CD4-positive, alpha-beta T cell treated with Interleukin-12 subunit alpha and Interleukin-12 subunit beta, for 1 hour (primary cell): ENCODE measurements at regions not wholly inside any gene's neighbourhood (a gene's known extent, or its start where the extent isn't known, plus 50 kb on each side); places are given as distances from the start of the nearest gene placed in this dataset.

Source experiments
- DNase-seq: peaks from one replicate; pipeline ENCODE4 v3.0.0-alpha.2; 2020

- no peak for DNase-seq
These were observed 91.3 kb upstream of the FAM171A1 start for GRCh38 chr10:15462253-15462897.

- no peak for DNase-seq
These were observed 90.4 kb upstream of the FAM171A1 start for GRCh38 chr10:15461353-15462108.

GRCh38 chr10:15460661-15461060 is 89.6 kb upstream of the FAM171A1 start:
- DNase-seq: no peak

- DNase-seq: no peak
These were observed 88.1 kb upstream of the FAM171A1 start for GRCh38 chr10:15459218-15459617.

GRCh38 chr10:15457382-15457781 is 86.3 kb upstream of the FAM171A1 start:
- DNase-seq: no peak

- DNase-seq: no peak
These were observed 84.4 kb upstream of the FAM171A1 start for GRCh38 chr10:15455456-15455855.

- DNase-seq: no peak
These were observed 82.8 kb upstream of the FAM171A1 start for GRCh38 chr10:15453926-15454325.

GRCh38 chr10:15453457-15453856 is 82.4 kb upstream of the FAM171A1 start:
- no peak for DNase-seq

GRCh38 chr10:15452545-15452944 is 81.5 kb upstream of the FAM171A1 start:
- no peak for DNase-seq

- no peak for DNase-seq
These were observed 80.3 kb upstream of the FAM171A1 start for GRCh38 chr10:15451137-15452094.

- no peak for DNase-seq
These were observed 77.5 kb upstream of the FAM171A1 start for GRCh38 chr10:15448598-15448997.

GRCh38 chr10:15445006-15445390 is 73.9 kb upstream of the FAM171A1 start:
- no peak for DNase-seq

- no peak for DNase-seq
These were observed 73.3 kb upstream of the FAM171A1 start for GRCh38 chr10:15444105-15445005.

GRCh38 chr10:15442056-15442455 is 71.0 kb upstream of the FAM171A1 start:
- DNase-seq: no peak

- no peak for DNase-seq
These were observed 69.2 kb upstream of the FAM171A1 start for GRCh38 chr10:15440204-15440711.

- DNase-seq: no peak
These were observed 68.3 kb upstream of the FAM171A1 start for GRCh38 chr10:15439341-15439842.

GRCh38 chr10:15436696-15437095 is 65.6 kb upstream of the FAM171A1 start:
- no peak for DNase-seq

GRCh38 chr10:15433850-15434537 is 62.9 kb upstream of the FAM171A1 start:
- DNase-seq: peak; percentile 54

- no peak for DNase-seq
These were observed 61.2 kb upstream of the FAM171A1 start for GRCh38 chr10:15432266-15432665.

- no peak for DNase-seq
These were observed 60.1 kb upstream of the FAM171A1 start for GRCh38 chr10:15430969-15431771.
